NAMALWA (cell line): ENCODE measurements at regions not wholly inside any gene's neighbourhood (a gene's known extent, or its start where the extent isn't known, plus 50 kb on each side); places are given as distances from the start of the nearest gene placed in this dataset.
"Not testable (repeated sequence)": the region's sequence is repeated elsewhere in the genome, so short reads cannot be mapped to it uniquely, and the experiment has no call there.

Source experiments
- DNase-seq: peaks from one replicate; pipeline ENCODE4 v3.0.0-alpha.2; 2015; ENCODE audit warnings: low spot score

GRCh38 chr11:98390391-98390790, 630.4 kb upstream of the CNTN5 start:
- DNase-seq = no peak

- not testable (repeated sequence) for DNase-seq
These were observed 626.2 kb upstream of the CNTN5 start for GRCh38 chr11:98394500-98394899.

- DNase-seq = no peak
These were observed 622.2 kb upstream of the CNTN5 start for GRCh38 chr11:98398508-98398907.

GRCh38 chr11:98409069-98409468, 611.7 kb upstream of the CNTN5 start:
- DNase-seq = no peak

GRCh38 chr11:98411777-98412176, 609.0 kb upstream of the CNTN5 start:
- DNase-seq = no peak

- DNase-seq = no peak
These were observed 603.4 kb upstream of the CNTN5 start for GRCh38 chr11:98417256-98417755.

GRCh38 chr11:98423933-98424332, 596.8 kb upstream of the CNTN5 start:
- no peak for DNase-seq

GRCh38 chr11:98424773-98425172, 596.0 kb upstream of the CNTN5 start:
- not testable (repeated sequence) for DNase-seq

GRCh38 chr11:98431463-98432359, 589.0 kb upstream of the CNTN5 start:
- no peak for DNase-seq

- no peak for DNase-seq
These were observed 586.5 kb upstream of the CNTN5 start for GRCh38 chr11:98434296-98434695.

GRCh38 chr11:98453378-98453777, 567.4 kb upstream of the CNTN5 start:
- DNase-seq = no peak

- DNase-seq = peak; percentile 13
These were observed 565.0 kb upstream of the CNTN5 start for GRCh38 chr11:98455500-98456307.

GRCh38 chr11:98456308-98456680, 564.5 kb upstream of the CNTN5 start:
- DNase-seq = no peak

GRCh38 chr11:98495016-98495415, 525.7 kb upstream of the CNTN5 start:
- DNase-seq = no peak

GRCh38 chr11:98495601-98496000, 525.1 kb upstream of the CNTN5 start:
- no peak for DNase-seq

- DNase-seq = no peak
These were observed 513.5 kb upstream of the CNTN5 start for GRCh38 chr11:98507208-98507607.

- DNase-seq = no peak
These were observed 507.8 kb upstream of the CNTN5 start for GRCh38 chr11:98512938-98513337.

GRCh38 chr11:98531576-98531975, 489.2 kb upstream of the CNTN5 start:
- DNase-seq = no peak

- no peak for DNase-seq
These were observed 484.7 kb upstream of the CNTN5 start for GRCh38 chr11:98536023-98536422.

- DNase-seq = not testable (repeated sequence)
These were observed 482.4 kb upstream of the CNTN5 start for GRCh38 chr11:98538358-98538757.

GRCh38 chr11:98545544-98546175, 475.1 kb upstream of the CNTN5 start:
- no peak for DNase-seq

GRCh38 chr11:98549571-98549970, 471.2 kb upstream of the CNTN5 start:
- no peak for DNase-seq
